ENCODE measurements at regions not wholly inside any gene's neighbourhood (a gene's known extent, or its start where the extent isn't known, plus 50 kb on each side); places are given as distances from the start of the nearest gene placed in this dataset.

GRCh38 chr1:29889776-29890175 is 653.5 kb downstream of the PTPRU start:
- TF ChIP-seq CTCF (IDR thresholded peaks at IDR 0.05) (no peak), POLR2A (IDR thresholded peaks at IDR 0.05) (no peak), EP300 (IDR thresholded peaks at IDR 0.05) (no peak), POLR2AphosphoS5 (IDR thresholded peaks at IDR 0.05) (no peak)

Measured in upper lobe of left lung (tissue), 4 donors.